Neural progenitor cell (in vitro differentiated cells): ENCODE measurements at regions not wholly inside any gene's neighbourhood (a gene's known extent, or its start where the extent isn't known, plus 50 kb on each side); places are given as distances from the start of the nearest gene placed in this dataset.

Experiments
- CTCF ChIP-seq: fragments of 200-600 bp; sonication (generic); IDR thresholded peaks from 2 replicates; pipeline ENCODE4 v1.5.1; 2017; ENCODE audit warnings: antibody characterized with exemption, mild to moderate bottlenecking
- EZH2 ChIP-seq: fragments of 200-600 bp; sonication (generic); IDR thresholded peaks from 2 replicates; pipeline ENCODE4 v1.6.1; 2017; ENCODE audit warnings: antibody characterized with exemption, mild to moderate bottlenecking, moderate library complexity
- EZH2phosphoT487 ChIP-seq: fragments of 200-600 bp; sonication (generic); IDR thresholded peaks from 2 replicates; pipeline ENCODE4 v1.6.1; 2017; ENCODE audit warnings: antibody characterized with exemption

- no peak for TF ChIP-seq CTCF
- TF ChIP-seq EZH2, result no peak
- no peak for TF ChIP-seq EZH2phosphoT487
These were observed 65.2 kb upstream of the ITPRID1 start for GRCh38 chr7:31448649-31449048.
